OCI-LY7 (cell line): ENCODE measurements at regions not wholly inside any gene's neighbourhood (a gene's known extent, or its start where the extent isn't known, plus 50 kb on each side); places are given as distances from the start of the nearest gene placed in this dataset.

Experiments
- BruUV-seq: library from RNA; stranded (reverse); fragments of 400-500 nt; replicated peaks from 2 replicates; lab custom pipeline; 2021; lab: Mats Ljungman, UMichigan
- CTCF ChIA-PET: fragments of 300-600 bp; sonication (Branson Sonifier 250); formaldehyde crosslinking; loops from one replicate; lab custom pipeline; 2022; ENCODE audit warnings: antibody characterized with exemption; ENCODE audit not compliant: unreplicated experiment; lab: Charles Lee
- POLR2A ChIA-PET: fragments of 300-600 bp; sonication (Branson Sonifier 250); formaldehyde crosslinking; loops from one replicate; lab custom pipeline; 2022; ENCODE audit warnings: antibody characterized with exemption; lab: Charles Lee
- DNase-seq: peaks from one replicate; pipeline ENCODE4 v3.0.0-alpha.2; 2015; ENCODE audit warnings: low spot score
- H2AFZ ChIP-seq: fragments of 200-600 bp; sonication (generic), shearing (Covaris generic); 2 replicates; pipeline ENCODE4 v1.6.1; 2014; ENCODE audit warnings: mild to moderate bottlenecking, antibody characterized with exemption, low read length, moderate library complexity
- H3K27ac ChIP-seq: fragments of 200-600 bp; sonication (generic); 2 replicates; pipeline ENCODE4 v1.5.1; 2014; ENCODE audit warnings: mixed run types, low read depth, mild to moderate bottlenecking, moderate library complexity, low read length, inconsistent platforms; ENCODE audit not compliant: poor library complexity, severe bottlenecking
- H3K36me3 ChIP-seq: fragments of 200-600 bp; sonication (generic); 2 replicates; pipeline ENCODE4 v1.6.1; 2014; ENCODE audit warnings: mild to moderate bottlenecking, antibody characterized with exemption, low read length, moderate library complexity, mixed read lengths; ENCODE audit not compliant: insufficient read depth
- H3K4me1 ChIP-seq: fragments of 200-600 bp; sonication (generic); 2 replicates; pipeline ENCODE4 v1.5.1; 2014; ENCODE audit warnings: mild to moderate bottlenecking, low read length; ENCODE audit not compliant: insufficient read depth, poor library complexity, severe bottlenecking
- H3K4me2 ChIP-seq: fragments of 200-600 bp; sonication (generic); 2 replicates; pipeline ENCODE4 v1.6.1; 2014; ENCODE audit warnings: mild to moderate bottlenecking, low read length
- H3K4me3 ChIP-seq: fragments of 200-600 bp; sonication (generic); 2 replicates; pipeline ENCODE4 v1.5.1; 2014; ENCODE audit warnings: mild to moderate bottlenecking, low read depth, low read length; ENCODE audit not compliant: poor library complexity, severe bottlenecking
- H3K79me2 ChIP-seq: fragments of 200-600 bp; sonication (generic); 2 replicates; pipeline ENCODE4 v1.6.1; 2016; ENCODE audit warnings: low read depth, mild to moderate bottlenecking, low read length, moderate library complexity, mixed read lengths; ENCODE audit not compliant: insufficient read depth
- H3K9me2 ChIP-seq: fragments of 200-600 bp; sonication (generic); 2 replicates; pipeline ENCODE4 v1.6.1; 2016; ENCODE audit warnings: mild to moderate bottlenecking, low read length, mixed read lengths; ENCODE audit not compliant: insufficient read depth
- H3K9me3 ChIP-seq: fragments of 200-600 bp; sonication (generic); 2 replicates; pipeline ENCODE4 v1.6.1; 2014; ENCODE audit warnings: mild to moderate bottlenecking, mixed run types, low read length, mixed read lengths
- H4K20me1 ChIP-seq: fragments of 200-600 bp; sonication (generic); 2 replicates; pipeline ENCODE4 v1.6.1; 2014; ENCODE audit warnings: mild to moderate bottlenecking, antibody characterized with exemption, low read length, moderate library complexity, mixed read lengths; ENCODE audit not compliant: insufficient read depth
- EZH2phosphoT487 ChIP-seq: fragments of 200-600 bp; sonication (generic); IDR thresholded peaks from 2 replicates; pipeline ENCODE4 v1.6.1; 2018; ENCODE audit warnings: low read depth, borderline replicate concordance, mild to moderate bottlenecking, mixed run types, antibody characterized with exemption, low read length, moderate library complexity, mixed read lengths
- intact Hi-C: fragments of 100-400 bp; cut with micrococcal nuclease; formaldehyde crosslinking; loops from one replicate; pipeline ENCODE4 v1.10.0; 2022; ENCODE audit not compliant: unreplicated experiment
- TF ChIP-seq, protein P1 (sequence below): fragments of 200-600 bp; sonication (generic); conservative IDR thresholded peaks from 2 replicates; pipeline ENCODE4 v1.5.1; 2014; ENCODE audit warnings: mild to moderate bottlenecking, antibody characterized with exemption, low read length, moderate library complexity, mixed read lengths

DNA sequence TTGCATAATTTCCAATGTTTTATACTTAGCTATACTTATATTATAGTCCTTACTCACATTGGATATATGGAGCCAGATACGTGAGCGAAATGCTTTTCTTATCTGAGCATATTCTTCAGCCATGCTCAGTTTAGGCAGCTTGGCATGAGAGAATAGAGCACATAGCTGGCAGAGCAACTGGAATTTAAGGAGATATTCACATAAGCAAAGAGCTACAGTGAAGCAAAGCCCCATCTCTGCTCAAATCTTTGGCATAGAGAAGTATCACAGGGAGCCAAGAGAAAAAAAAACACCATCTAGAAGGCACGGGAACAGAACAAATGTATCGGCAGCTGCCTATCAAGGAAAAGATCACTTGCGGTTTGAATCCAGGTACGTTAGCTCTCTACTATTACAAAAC lies 734.2 kb upstream of the KIF2B start:
- Histone ChIP-seq H3K36me3 (no peaks in the 10 kb centered on the region), H2AFZ (no peak overlapping the region), H3K9me3 (no peaks in the 10 kb centered on the region), H3K4me2 (no peak overlapping the region), H3K4me1 (no peaks in the 10 kb centered on the region), H4K20me1 (no peaks in the 10 kb centered on the region), H3K4me3 (no peak overlapping the region), H3K9me2 (no peaks in the 10 kb centered on the region; the same call in 1 of the 2 replicates), H3K27ac (no peak overlapping the region), H3K79me2 (no peaks in the 10 kb centered on the region)
- BruUV-seq = no TSS peak
- DNase-seq = no peak
- POLR2A ChIA-PET = no interaction called here
- CTCF ChIA-PET = no interaction called here
- intact Hi-C loops = no loop called here
- no peak for TF ChIP-seq EZH2phosphoT487
- TF ChIP-seq, protein P1, sequence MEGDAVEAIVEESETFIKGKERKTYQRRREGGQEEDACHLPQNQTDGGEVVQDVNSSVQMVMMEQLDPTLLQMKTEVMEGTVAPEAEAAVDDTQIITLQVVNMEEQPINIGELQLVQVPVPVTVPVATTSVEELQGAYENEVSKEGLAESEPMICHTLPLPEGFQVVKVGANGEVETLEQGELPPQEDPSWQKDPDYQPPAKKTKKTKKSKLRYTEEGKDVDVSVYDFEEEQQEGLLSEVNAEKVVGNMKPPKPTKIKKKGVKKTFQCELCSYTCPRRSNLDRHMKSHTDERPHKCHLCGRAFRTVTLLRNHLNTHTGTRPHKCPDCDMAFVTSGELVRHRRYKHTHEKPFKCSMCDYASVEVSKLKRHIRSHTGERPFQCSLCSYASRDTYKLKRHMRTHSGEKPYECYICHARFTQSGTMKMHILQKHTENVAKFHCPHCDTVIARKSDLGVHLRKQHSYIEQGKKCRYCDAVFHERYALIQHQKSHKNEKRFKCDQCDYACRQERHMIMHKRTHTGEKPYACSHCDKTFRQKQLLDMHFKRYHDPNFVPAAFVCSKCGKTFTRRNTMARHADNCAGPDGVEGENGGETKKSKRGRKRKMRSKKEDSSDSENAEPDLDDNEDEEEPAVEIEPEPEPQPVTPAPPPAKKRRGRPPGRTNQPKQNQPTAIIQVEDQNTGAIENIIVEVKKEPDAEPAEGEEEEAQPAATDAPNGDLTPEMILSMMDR = no peak

DNA sequence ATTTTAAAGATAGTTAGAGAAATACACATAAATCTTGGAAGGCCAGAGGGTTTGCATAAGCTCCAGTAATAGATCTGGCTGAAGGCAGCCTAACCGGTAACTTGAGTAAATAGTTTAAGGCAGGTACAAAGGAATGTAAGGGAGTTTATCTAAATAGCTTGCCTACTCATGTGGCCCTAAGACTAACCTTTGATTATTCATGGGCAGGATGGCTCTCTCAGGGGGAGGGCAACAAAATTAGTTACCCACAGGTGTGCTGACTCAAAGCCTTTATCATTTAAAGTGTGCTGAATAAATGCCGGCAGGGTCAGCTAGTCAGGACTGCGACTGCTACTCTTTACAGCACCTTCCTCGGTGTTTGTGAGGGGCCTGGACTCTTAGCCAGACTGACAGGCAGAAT lies 761.3 kb upstream of the KIF2B start:
- Histone ChIP-seq H3K27ac (no peak overlapping the region), H3K4me3 (no peak overlapping the region), H3K79me2 (no peaks in the 10 kb centered on the region), H3K9me3 (no peaks in the 10 kb centered on the region), H3K9me2 (no peaks in the 10 kb centered on the region), H3K36me3 (no peaks in the 10 kb centered on the region), H3K4me2 (no peak overlapping the region), H3K4me1 (no peaks in the 10 kb centered on the region), H4K20me1 (no peaks in the 10 kb centered on the region), H2AFZ (no peak overlapping the region)
- TF ChIP-seq, protein P1 = no peak
- no peak for TF ChIP-seq EZH2phosphoT487
- ChIA-PET POLR2A (no interaction called here), CTCF (no interaction called here)
- no peak for DNase-seq
- intact Hi-C loops = no loop called here
- no TSS peak for BruUV-seq

DNA sequence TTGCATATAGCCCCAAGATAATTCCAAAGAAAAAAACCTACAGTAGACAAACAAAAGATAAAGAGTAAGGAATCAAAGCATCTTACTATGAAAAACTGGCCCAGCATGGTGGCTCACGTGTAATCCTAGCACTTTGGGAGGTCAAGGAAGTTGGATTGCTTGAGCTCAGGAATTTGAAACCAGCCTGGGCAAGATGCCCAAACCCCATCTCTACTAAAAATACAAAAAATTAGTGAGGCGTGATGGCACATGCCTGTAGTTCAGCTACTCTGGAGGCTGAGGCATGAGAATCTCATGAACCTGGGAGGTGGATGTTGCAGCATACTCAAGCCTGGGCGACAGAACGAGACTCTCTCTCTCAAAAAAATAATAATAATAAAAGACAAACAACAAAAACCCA lies 764.7 kb upstream of the KIF2B start:
- no peak for TF ChIP-seq EZH2phosphoT487
- TF ChIP-seq, protein P1 = no peak

More for the DNA sequence above, 764.7 kb upstream of the KIF2B start:
- ChIA-PET CTCF (no interaction called here), POLR2A (interaction anchor here (1.4 kb wide), 1 partner anchor 9 kb away, joined by 4 read pairs; no protein-coding TSS in a partner anchor)
- H4K20me1 ChIP-seq = no peaks in the 10 kb centered on the region
- no peaks in the 10 kb centered on the region for H3K9me3 ChIP-seq
- no peaks in the 10 kb centered on the region for H3K4me1 ChIP-seq
- H3K4me3 ChIP-seq = no peak overlapping the region
- H3K9me2 ChIP-seq = no peaks in the 10 kb centered on the region
- no peak overlapping the region for H2AFZ ChIP-seq
- no peak for DNase-seq
- intact Hi-C loops = no loop called here
- no TSS peak for BruUV-seq
- H3K79me2 ChIP-seq = no peaks in the 10 kb centered on the region
- H3K36me3 ChIP-seq = no peaks in the 10 kb centered on the region
- no peak overlapping the region for H3K4me2 ChIP-seq
- no peak overlapping the region for H3K27ac ChIP-seq
